Right kidney (tissue), 1 donor: ENCODE measurements at regions not wholly inside any gene's neighbourhood (a gene's known extent, or its start where the extent isn't known, plus 50 kb on each side); places are given as distances from the start of the nearest gene placed in this dataset.

Experiments used
- DNase-seq: peaks from one replicate; pipeline ENCODE4 v3.0.0-alpha.2; 2016

DNA sequence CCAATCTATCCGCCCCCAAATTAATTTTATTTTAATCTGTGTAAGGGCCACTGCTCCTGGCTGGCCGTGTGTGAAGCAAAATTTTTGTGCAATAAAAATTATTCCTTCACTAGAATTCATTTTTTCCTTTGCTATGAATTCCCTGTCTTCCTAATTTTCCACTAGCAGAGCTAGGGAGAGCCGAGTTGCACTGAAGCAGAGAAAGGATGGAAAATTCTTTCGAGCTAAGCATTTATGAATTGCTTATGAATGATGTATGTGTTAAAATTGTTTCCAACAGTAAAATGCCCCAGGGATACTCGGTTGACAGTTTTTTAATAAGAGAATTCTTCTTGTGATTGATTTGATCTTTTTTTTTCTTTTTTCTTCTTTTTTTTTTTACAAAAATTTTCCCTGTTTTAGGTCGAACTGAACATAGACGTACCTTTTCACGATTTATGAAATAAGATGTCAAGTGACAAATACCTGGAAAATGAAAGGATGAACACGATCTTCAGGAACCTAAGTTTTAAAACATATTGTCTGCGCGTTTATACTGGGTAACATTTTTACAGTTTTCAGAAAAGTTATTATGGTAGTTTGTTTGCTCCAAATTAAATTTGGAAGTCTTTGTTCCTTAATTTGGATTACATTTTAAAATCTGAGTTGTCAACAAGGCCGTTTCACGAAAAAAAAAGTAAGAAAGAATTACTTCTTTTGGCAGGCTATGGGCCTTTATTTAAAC lies 288.8 kb upstream of the NFE2L3 start:
- DNase-seq: no peak

DNA sequence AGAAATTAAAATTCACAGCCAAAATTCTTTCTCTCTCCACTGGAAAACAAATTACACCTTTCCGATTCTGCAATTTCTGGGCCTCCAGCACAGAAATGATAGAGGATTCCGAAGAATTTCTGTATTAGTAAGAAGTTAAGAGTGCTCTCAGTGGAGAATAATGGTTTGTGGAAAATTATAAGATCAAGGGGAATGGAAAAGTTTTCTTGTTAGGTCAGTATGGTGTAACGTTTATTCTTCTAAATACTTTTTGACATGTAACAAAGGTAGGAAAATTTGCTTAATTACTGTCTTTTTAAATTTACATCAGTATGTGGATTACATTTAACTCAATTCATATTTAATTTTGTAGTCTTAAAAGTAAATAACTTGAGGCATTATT lies 288.3 kb upstream of the NFE2L3 start:
- DNase-seq: peak; percentile 39

DNA sequence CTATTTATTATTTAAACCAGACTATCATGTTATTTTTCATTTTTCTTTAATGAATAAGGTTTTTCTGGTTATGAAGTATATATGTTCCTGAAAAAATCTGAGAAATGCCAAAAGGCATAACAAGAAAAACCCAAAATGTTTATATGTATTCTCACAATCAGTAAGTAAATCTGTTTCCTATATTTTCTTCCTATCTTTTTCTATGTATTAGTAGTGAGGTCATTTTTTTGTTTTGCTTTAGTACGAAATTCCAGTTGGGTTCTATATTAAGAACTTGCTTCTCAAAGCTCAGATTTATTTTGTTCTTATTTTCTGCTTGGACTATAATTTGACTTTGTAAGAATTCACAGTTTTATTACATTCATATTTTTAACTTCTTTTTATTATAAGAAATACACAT lies 287.5 kb upstream of the NFE2L3 start:
- no peak for DNase-seq

DNA sequence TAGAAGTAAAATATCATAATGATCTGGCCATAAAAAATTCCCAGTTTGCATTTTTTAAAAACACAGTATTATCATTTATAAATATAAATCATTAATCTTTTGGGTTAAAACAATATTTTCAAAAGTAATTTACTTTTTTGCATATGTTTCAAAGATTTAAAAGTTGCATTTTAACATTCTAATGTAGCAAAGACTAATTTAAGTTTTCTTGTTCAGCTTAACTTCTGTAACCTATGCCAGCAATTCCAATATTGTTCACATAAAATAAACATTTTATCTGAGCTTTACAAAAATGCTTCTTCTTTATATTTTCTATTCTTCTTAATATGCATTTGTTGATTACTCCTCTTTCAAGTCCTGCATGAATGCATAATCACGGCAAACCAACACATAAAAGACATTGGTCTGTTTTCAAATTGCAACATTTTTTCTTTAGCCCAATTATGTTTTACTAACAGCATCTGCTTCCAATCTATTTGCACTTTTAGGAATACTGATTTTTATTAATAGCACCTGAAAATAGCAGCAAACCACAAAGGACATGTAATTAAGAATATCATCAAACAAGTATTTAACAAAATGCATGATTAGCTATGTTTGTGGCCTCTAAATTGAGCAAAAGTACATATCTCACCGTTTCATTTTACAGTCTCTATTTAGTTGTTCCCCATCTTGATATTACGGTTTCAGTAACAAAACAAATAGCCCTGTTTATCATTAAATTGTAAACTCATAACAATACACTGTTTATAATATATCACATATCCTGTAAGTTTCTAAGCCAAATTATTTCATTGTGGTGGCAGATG lies 286.9 kb upstream of the NFE2L3 start:
- DNase-seq: no peak

DNA sequence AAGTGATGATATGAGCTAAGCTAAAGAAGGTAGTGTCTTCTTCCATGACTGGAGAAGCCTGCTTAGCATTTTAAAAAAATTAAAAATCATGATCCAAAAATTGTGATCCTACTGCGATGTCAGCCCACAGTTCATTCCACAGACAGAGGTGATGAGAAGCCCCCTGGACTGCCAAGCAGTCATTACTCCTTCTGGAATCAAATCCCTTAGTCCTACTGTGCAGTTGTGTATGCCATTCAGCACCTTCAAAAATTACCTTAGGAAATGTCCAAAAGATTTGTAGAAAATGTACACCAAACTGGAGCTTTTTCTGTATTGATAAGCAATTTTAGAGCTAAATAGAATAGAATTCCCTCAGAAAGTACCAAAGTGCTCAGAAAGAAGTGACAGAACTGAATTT lies 283.5 kb upstream of the NFE2L3 start:
- DNase-seq: no peak

DNA sequence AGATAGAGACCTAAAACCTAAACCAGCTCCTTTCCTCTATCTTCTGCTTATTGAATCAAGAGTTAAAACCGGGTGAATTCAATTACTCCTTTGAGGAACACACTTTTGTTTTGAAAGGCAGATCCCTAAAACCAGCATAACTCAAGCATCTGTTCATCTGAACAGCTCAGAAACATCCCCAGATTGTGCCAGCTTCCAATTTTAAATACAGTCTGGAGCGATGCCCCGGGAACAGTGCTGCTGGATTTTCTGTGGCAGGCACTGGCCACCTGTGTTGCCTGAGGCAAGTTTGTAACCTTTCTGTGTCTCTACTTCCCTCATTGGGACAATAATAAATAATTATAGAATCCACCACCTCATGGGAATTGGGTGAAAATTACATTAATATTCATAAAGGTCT lies 281.4 kb upstream of the NFE2L3 start:
- DNase-seq: no peak

DNA sequence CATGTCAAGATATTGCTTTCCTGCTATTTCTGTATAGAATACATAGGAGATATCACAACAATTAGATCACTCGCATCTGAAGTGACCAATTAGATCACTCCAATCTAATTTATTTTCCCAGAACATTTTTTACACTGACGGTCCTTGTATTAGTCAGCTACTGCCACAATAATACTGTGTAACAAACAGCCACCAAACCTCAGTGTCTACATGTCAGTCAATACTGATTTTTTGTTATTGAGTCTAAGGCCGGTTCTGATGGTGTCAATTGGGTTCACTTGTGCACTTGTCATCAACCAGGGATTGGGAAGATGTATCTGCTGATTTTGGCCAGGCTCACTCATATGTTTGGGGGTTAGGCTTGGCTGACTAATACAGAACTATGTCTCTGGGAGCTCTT lies 275.9 kb upstream of the NFE2L3 start:
- no peak for DNase-seq

DNA sequence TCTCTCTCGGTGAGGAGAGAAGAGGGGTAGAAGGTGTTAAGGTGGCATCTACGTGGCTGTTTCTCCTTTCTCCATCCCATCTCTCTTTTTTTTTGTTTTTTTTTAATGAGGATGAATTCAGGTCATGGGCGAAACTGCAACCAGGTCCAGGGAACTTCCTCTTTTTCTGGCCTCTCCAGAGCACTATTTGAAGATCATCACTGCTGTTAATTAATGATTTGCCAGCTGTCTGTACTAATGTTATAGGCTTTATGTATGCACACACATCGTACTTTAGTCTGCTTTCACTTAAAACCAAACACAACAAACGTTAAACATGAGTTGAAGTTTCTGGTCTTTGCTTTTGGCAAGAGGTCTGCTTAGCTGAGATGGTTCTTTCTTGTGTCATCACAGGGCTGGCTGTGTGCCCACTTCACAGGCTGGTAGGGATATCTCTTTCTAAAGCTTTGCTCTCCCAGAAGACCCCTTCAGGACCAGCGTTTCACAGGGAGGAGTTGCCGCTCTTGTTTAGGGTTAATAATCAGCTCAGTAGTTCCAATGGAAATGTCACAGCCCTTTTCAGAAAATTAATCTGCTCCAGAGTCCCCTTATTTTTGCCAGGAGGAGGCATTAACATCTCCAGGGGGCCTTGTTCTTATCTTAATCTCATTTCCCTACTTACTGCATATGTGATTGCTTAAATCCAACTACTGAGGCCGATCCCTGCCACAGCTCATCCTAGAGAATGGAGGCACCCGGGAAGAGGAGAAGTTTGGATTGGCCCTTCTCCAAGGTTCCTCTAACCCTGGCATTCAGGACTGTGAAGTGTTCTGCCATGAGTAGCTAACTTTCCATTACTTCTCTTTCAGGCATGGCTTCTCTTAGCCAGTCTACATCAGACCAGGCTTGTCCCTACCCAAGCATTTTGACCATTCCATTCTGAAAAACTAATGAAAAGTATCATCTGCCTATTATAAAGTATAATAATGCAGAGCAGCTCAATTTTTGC lies 273.9 kb upstream of the NFE2L3 start:
- no peak for DNase-seq

DNA sequence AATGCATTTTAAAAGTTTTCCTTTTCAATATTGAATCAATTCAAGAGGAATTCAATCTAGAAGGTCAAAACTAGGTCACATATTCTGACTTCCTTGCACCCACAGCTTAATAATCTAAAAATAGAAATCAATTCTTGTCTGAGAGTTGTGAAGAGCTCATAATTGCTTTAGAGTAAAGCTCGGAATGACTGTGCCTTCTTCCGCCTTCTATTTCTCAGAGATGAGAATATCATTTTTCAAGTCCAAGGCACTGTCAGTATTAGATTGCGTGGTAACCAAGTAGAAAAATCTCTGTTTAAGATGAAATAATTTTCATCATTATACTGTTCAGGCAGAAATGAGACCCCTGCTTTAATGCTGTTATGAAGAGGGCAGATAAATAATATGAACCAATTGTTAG lies 272.2 kb upstream of the NFE2L3 start:
- DNase-seq: no peak

DNA sequence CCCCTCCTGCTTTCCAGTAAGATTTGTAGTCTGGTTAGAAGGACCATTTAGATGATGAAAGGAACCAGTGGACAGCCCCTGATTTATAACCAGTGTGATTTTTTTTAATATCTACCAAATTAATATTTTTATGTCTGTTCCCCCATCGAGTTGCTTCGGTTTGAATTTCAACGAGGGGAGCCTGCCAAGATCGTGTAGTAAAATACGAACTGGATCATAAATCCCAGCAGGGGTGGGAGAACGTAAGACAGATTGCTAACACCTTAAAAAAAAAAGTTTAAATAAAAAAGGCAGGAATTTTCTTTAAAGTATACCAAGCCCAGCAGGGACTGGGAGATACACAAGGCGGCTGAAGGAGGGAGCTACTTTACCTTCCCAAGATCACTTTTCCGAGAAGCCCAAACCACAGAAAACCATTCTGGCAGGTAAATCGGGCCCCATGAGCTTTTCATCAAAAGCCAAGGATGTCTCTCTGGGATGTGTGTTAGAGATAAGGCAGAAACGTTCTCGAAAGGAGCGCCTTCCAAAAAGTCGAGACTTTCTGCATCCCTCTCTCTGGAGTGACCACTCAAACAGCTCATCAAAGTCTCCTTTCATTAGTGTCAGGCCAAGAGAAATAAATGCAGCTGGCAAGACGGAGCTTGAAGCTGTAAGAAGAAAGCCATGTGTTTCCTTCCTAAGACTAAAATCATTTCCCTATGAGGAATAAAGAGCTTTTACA lies 270.5 kb upstream of the NFE2L3 start:
- no peak for DNase-seq

DNA sequence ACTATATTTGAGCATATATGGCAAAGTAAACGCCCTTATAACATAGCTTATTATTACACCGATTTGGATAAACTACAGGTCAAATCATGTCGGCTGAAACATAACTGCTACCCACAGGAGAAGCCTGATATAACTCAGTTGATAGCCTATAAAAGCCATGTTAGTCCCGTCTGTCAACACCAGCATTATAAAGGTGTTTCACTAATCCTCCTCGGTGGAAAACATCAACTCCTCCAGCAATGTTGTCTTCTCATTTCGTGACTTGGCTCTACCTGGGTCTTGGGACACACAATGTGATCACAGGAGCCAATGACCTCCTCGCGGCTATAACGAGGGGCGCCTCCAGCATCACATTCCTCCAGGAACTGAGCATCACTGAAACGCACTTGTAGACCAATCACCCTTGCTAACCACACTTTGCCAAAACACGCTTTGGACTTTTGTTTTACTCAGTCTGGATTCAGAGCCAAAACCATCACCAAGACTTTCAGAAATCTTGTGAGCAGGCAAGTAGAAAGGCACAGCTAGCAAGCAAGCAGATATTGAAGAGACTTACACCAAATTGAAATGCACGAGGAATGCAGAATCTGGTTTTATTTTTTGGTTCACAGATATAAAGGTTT lies 269.7 kb upstream of the NFE2L3 start:
- no peak for DNase-seq

DNA sequence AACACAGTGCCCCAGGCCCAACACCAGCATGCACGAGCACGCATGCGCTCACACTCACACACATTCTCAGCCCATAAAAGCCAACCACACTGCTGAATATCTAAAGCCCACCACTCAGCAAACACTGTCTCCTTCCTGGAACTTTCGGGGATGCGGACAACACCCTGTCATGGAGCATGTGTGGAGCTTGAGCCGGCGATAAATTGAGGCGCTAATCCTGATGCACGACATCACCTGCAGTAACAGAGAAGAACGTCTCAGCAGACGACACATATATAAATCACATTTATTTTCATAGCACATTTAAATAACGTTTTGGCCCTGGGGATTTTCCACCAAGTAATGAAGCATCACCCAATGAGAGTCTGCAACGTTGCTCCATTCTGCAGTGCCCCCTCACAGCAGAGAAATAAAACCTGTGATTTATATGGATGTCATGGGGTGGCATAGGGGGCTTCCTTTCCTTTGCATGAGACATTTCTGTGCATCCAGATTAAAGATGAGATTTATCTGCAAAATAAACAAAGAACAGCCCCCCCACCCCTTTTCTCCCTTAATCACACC lies 267.7 kb upstream of the NFE2L3 start:
- no peak for DNase-seq

DNA sequence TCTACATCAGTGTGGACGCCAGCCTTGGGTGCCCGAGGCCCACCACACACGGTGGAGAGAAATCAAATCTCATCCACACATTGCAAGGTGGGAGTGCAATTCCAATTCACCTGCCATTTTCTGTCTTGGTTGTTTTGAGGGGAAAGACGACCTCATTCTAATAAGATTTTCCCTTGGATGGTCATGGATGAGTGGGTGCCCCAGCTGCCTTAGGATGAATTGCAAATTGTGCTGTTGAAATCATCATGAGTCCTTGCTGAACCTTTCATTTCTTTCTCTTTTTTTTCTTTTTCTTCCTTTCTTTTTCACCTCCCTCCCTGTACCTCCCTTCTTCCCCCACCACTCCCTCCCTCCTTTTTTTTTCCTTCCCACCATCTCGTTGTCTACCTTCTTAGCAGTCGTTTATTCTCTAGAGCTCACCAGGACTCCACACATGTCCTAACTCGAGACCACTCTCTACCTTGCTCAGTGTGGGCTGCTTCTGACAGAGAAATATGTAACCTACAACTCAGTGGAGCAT lies 266.9 kb upstream of the NFE2L3 start:
- no peak for DNase-seq

DNA sequence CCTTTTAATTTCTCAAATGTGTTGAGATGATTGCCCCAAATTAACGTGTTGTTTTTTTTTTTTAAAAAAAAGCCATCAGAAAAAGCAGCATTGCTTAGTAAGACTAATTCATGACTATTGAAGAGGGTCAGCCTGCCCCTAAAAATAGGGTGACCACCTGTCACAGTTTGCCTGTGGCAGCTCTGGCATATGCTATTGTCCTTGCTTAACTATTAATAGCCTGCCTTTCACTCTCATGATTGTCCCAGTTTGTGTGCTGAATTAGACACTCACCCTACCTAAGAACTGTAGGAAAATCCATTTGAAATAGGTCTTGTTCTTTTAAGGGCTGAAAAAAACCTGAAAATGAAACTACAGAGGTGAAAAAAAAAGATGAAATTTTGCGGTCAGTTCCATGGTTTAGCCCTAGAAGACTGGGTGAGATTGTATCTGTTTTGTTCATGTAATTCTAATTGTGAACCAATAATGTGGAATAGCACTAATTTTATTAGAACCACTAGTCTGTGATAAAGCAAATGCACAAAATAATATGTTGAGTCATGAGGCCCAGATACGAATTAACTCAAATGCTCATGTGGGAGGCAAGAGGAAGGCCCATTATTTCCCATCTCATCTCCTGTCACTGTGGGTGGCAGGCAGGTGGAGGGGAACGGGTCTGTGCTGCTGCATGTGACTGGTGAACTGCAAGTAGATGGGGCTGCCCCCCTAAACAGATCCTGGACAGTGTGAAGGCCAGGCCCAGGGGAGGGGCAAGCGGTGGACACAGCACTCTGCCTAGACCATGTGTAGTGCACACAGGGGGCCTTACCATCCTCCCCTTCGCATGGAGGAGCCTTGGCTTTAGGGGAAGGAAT lies 265.4 kb upstream of the NFE2L3 start:
- DNase-seq: no peak

DNA sequence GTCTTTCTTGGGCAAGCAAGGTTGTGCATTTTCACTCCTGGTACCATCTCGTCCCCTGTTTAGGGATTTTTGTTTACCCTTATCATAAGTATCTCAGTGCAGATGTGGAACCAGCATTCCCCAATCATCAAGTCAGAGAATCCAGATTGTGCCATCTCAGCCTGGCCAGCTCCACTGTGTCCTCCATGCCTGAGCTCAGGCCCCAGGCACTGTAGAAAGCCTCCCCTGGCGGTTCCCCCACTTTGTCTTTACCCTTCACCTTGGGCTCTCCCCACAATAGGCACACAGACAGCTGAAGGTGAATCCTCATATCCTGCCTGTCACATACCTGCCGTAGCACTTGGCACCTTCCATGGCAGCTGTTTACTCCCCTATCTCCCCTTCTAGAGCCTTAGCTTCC lies 264.7 kb upstream of the NFE2L3 start:
- no peak for DNase-seq

DNA sequence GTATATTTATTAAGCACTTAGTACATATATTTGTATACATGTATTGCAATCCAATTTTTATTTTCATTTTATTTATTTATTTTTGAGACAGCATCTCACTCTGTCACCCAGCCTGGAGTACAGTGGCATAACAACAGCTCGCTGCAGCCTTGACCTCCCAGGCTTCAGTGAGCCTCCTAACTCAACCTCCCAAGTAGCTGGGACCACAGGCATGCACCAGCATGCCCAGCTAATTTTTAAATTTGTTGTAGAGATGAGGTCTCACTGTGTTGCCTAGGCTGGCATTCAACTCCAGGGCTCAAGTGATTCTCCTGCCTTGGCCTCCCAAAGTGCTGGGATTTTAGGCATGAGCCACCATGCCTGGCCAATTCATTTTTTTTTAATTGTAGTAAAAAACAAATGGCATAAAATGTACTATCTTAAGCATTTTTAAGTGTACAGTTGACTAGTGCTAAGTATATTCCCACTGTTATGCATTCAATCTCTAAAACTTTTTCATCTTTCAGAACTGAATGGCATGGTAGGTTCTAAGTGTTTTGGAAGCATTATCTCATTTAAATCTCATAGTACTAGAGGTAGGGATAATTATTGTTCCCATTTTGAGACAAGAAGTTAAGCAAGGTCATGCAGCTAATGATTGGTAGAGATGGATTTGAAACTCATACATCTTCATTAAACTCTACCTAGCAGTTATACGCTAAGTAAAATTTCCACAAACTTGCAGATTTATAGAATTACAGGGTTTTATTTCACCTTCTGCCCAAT lies 264.0 kb upstream of the NFE2L3 start:
- DNase-seq: no peak

DNA sequence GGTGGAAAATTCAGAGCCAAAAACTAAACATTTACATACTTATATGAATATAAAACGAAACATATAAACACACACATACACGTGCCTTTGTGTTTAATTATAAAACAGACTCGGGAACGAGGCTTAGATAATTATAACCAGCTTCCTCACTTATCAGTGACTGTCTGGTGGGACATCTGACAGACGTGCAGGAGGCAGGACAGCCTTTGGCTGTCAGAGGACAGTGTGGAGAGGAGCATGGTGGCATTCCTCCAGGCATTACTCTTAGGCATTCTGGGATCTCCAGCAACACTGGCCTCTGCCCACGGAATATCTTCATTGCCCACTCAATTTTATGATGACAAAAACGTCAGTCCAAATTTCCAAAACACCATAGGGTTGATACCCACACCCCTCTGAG lies 262.2 kb upstream of the NFE2L3 start:
- no peak for DNase-seq

DNA sequence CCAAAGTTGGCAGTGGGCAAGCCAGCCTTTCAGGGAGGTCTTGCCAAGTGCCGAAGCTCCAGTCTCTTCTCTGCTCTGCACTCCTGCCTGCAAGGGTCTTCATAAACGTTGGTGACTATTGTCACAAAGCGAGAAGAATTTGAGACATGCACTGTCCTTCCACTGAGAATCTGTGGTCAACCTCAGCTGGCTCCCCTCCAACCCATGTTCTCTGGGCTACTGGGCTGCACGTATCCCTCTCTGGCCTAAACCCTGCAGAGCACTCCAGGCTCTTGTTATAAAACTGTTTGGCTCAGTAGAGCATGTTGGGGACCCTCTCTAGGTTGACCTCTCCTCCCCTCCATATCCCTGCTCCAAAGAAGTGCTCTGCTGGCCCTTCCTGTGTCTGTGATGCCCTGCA lies 260.4 kb upstream of the NFE2L3 start:
- no peak for DNase-seq

DNA sequence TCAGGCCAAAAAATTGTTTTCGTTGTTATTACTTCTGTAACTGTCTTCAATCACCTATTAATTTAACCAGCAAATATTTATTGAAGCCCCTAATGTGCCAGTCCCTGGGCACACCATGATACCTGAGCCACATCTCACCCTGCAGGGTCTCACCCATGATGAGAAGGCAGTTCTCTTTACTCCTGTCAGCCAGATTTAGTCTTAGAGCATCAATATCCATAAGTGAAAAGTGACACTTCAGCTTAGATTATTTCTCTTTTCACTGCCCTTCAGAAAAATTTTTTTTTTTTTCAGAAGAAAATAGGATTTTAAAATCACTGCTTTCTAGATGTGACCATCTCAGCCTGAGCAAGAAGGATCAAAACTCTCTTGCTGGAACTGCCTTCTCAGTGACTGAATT lies 258.6 kb upstream of the NFE2L3 start:
- no peak for DNase-seq
